ENCODE measurements at regions not wholly inside any gene's neighbourhood (a gene's known extent, or its start where the extent isn't known, plus 50 kb on each side); places are given as distances from the start of the nearest gene placed in this dataset.
"Not testable (repeated sequence)": the region's sequence is repeated elsewhere in the genome, so short reads cannot be mapped to it uniquely, and the experiment has no call there.

- no peaks in the 10 kb centered on the region for H3K9me3 Mint-ChIP-seq
- no peak overlapping the region for H3K27ac Mint-ChIP-seq
- H3K36me3 Mint-ChIP-seq = no peaks in the 10 kb centered on the region
- no peak overlapping the region for H3K4me3 Mint-ChIP-seq
- no peaks in the 10 kb centered on the region for H3K4me1 Mint-ChIP-seq
- H3K27me3 Mint-ChIP-seq = no peaks in the 10 kb centered on the region
Measured at GRCh38 chr6:135703621-135704020, 147.9 kb upstream of the PDE7B start.

- H3K9me3 Mint-ChIP-seq = no peaks in the 10 kb centered on the region
- no peaks in the 10 kb centered on the region for H3K27me3 Mint-ChIP-seq
- no peak overlapping the region for H3K4me3 Mint-ChIP-seq
- no peak overlapping the region for H3K27ac Mint-ChIP-seq
- H3K4me1 Mint-ChIP-seq = no peaks in the 10 kb centered on the region
- H3K36me3 Mint-ChIP-seq = no peaks in the 10 kb centered on the region
Measured at GRCh38 chr6:135707426-135707825, 144.1 kb upstream of the PDE7B start.

- H3K27ac Mint-ChIP-seq = no peak overlapping the region
- H3K4me1 Mint-ChIP-seq = no peaks in the 10 kb centered on the region
- no peaks in the 10 kb centered on the region for H3K27me3 Mint-ChIP-seq
- no peaks in the 10 kb centered on the region for H3K36me3 Mint-ChIP-seq
- no peaks in the 10 kb centered on the region for H3K9me3 Mint-ChIP-seq
- H3K4me3 Mint-ChIP-seq = no peak overlapping the region
Measured at GRCh38 chr6:135710042-135710441, 141.5 kb upstream of the PDE7B start.

- H3K27ac Mint-ChIP-seq = no peak overlapping the region
Measured at GRCh38 chr6:135722190-135722589, 129.3 kb upstream of the PDE7B start.

GRCh38 chr6:135722679-135723078 is 128.8 kb upstream of the PDE7B start:
- Mint-ChIP-seq H3K4me3 (no peak overlapping the region), H3K27me3 (no peaks in the 10 kb centered on the region), H3K4me1 (no peaks in the 10 kb centered on the region), H3K9me3 (peaks cover 16% of the 10 kb centered on the region), H3K36me3 (peaks cover 8% of the 10 kb centered on the region), H3K27ac (no peak overlapping the region)

More at GRCh38 chr6:135722190-135722589, 129.3 kb upstream of the PDE7B start:
- peaks cover 16% of the 10 kb centered on the region for H3K9me3 Mint-ChIP-seq
- no peak overlapping the region for H3K4me3 Mint-ChIP-seq
- no peaks in the 10 kb centered on the region for H3K27me3 Mint-ChIP-seq
- no peaks in the 10 kb centered on the region for H3K4me1 Mint-ChIP-seq
- peaks cover 8% of the 10 kb centered on the region for H3K36me3 Mint-ChIP-seq

GRCh38 chr6:135728589-135728988 is 122.9 kb upstream of the PDE7B start:
- H3K27ac Mint-ChIP-seq = no peak overlapping the region
- H3K9me3 Mint-ChIP-seq = peaks cover 12% of the 10 kb centered on the region
- no peaks in the 10 kb centered on the region for H3K4me1 Mint-ChIP-seq
- H3K36me3 Mint-ChIP-seq = peaks cover 8% of the 10 kb centered on the region
- no peak overlapping the region for H3K4me3 Mint-ChIP-seq
- no peaks in the 10 kb centered on the region for H3K27me3 Mint-ChIP-seq

GRCh38 chr6:135731116-135731515 is 120.4 kb upstream of the PDE7B start:
- Mint-ChIP-seq H3K27ac (no peak overlapping the region), H3K4me1 (no peaks in the 10 kb centered on the region), H3K9me3 (no peaks in the 10 kb centered on the region), H3K4me3 (no peak overlapping the region), H3K36me3 (peaks cover 2% of the 10 kb centered on the region), H3K27me3 (no peaks in the 10 kb centered on the region)

- H3K4me3 Mint-ChIP-seq, H3K27ac Mint-ChIP-seq, H3K36me3 Mint-ChIP-seq, H3K27me3 Mint-ChIP-seq, H3K9me3 Mint-ChIP-seq, H3K4me1 Mint-ChIP-seq: not testable (repeated sequence)
Measured at GRCh38 chr6:135736351-135736750, 115.2 kb upstream of the PDE7B start.

- Mint-ChIP-seq H3K4me3 (no peak overlapping the region), H3K27me3 (no peaks in the 10 kb centered on the region), H3K27ac (no peak overlapping the region), H3K4me1 (peaks cover 7% of the 10 kb centered on the region), H3K36me3 (peaks cover 2% of the 10 kb centered on the region), H3K9me3 (no peaks in the 10 kb centered on the region)
Measured at GRCh38 chr6:135738636-135739035, 112.9 kb upstream of the PDE7B start.

GRCh38 chr6:135739288-135739687 is 112.2 kb upstream of the PDE7B start:
- Mint-ChIP-seq H3K4me1 (peaks cover 7% of the 10 kb centered on the region), H3K36me3 (peaks cover 2% of the 10 kb centered on the region), H3K9me3 (no peaks in the 10 kb centered on the region), H3K27ac (no peak overlapping the region), H3K27me3 (no peaks in the 10 kb centered on the region), H3K4me3 (no peak overlapping the region)

- peaks cover 2% of the 10 kb centered on the region for H3K36me3 Mint-ChIP-seq
- H3K9me3 Mint-ChIP-seq = no peaks in the 10 kb centered on the region
- no peaks in the 10 kb centered on the region for H3K27me3 Mint-ChIP-seq
- peaks cover 7% of the 10 kb centered on the region for H3K4me1 Mint-ChIP-seq
- no peak overlapping the region for H3K4me3 Mint-ChIP-seq
- H3K27ac Mint-ChIP-seq = no peak overlapping the region
Measured at GRCh38 chr6:135740580-135740979, 110.9 kb upstream of the PDE7B start.

GRCh38 chr6:135743476-135743875 is 108.0 kb upstream of the PDE7B start:
- H3K36me3 Mint-ChIP-seq = no peaks in the 10 kb centered on the region
- H3K4me3 Mint-ChIP-seq = no peak overlapping the region
- H3K27ac Mint-ChIP-seq = no peak overlapping the region
- no peaks in the 10 kb centered on the region for H3K27me3 Mint-ChIP-seq
- H3K9me3 Mint-ChIP-seq = no peaks in the 10 kb centered on the region
- peaks cover 7% of the 10 kb centered on the region for H3K4me1 Mint-ChIP-seq

GRCh38 chr6:135748189-135748588 is 103.3 kb upstream of the PDE7B start:
- Mint-ChIP-seq H3K27me3 (no peaks in the 10 kb centered on the region), H3K36me3 (no peaks in the 10 kb centered on the region), H3K4me1 (no peaks in the 10 kb centered on the region), H3K27ac (no peak overlapping the region), H3K9me3 (no peaks in the 10 kb centered on the region), H3K4me3 (no peak overlapping the region)

- no peaks in the 10 kb centered on the region for H3K36me3 Mint-ChIP-seq
- H3K4me1 Mint-ChIP-seq = no peaks in the 10 kb centered on the region
- H3K27me3 Mint-ChIP-seq = no peaks in the 10 kb centered on the region
Measured at GRCh38 chr6:135750081-135750480, 101.4 kb upstream of the PDE7B start.

GRCh38 chr6:135753196-135753595 is 98.3 kb upstream of the PDE7B start:
- Mint-ChIP-seq H3K36me3 (no peaks in the 10 kb centered on the region), H3K27ac (no peak overlapping the region), H3K27me3 (no peaks in the 10 kb centered on the region), H3K4me1 (no peaks in the 10 kb centered on the region), H3K4me3 (no peak overlapping the region), H3K9me3 (no peaks in the 10 kb centered on the region)

More at GRCh38 chr6:135750081-135750480, 101.4 kb upstream of the PDE7B start:
- Mint-ChIP-seq H3K4me3 (no peak overlapping the region), H3K9me3 (no peaks in the 10 kb centered on the region), H3K27ac (no peak overlapping the region)

- peaks cover 4% of the 10 kb centered on the region for H3K9me3 Mint-ChIP-seq
- H3K4me3 Mint-ChIP-seq = no peak overlapping the region
- H3K4me1 Mint-ChIP-seq = no peaks in the 10 kb centered on the region
- no peaks in the 10 kb centered on the region for H3K27me3 Mint-ChIP-seq
- no peak overlapping the region for H3K27ac Mint-ChIP-seq
- H3K36me3 Mint-ChIP-seq = peaks cover 1% of the 10 kb centered on the region
Measured at GRCh38 chr6:135759831-135760230, 91.7 kb upstream of the PDE7B start.

GRCh38 chr6:135774006-135774405 is 77.5 kb upstream of the PDE7B start:
- Mint-ChIP-seq H3K4me1 (no peaks in the 10 kb centered on the region), H3K9me3 (no peaks in the 10 kb centered on the region), H3K27me3 (no peaks in the 10 kb centered on the region), H3K36me3 (peaks cover 2% of the 10 kb centered on the region), H3K27ac (no peak overlapping the region), H3K4me3 (no peak overlapping the region)

Measured in activated naive CD4-positive, alpha-beta T cell treated with anti-CD3 and anti-CD28 coated beads, Interleukin-2, amount 50 U/mL, for 24 hours (primary cell).